Mesenchymal stem cell (in vitro differentiated cells and primary cell): ENCODE measurements at regions not wholly inside any gene's neighbourhood (a gene's known extent, or its start where the extent isn't known, plus 50 kb on each side); places are given as distances from the start of the nearest gene placed in this dataset.

Experiments
- DNase-seq: peaks from one replicate; pipeline ENCODE4 v3.0.0-alpha.2; 2013
- H2AFZ ChIP-seq: one replicate; pipeline ENCODE4 v1.6.1; 2013; ENCODE audit warnings: low read depth, mild to moderate bottlenecking, control low read depth, inconsistent platforms, low read length, moderate library complexity
- H2AK5ac ChIP-seq: 2 replicates; pipeline ENCODE4 v1.6.1; 2013; ENCODE audit warnings: low read length, moderate library complexity, mild to moderate bottlenecking, inconsistent platforms; ENCODE audit not compliant: severe bottlenecking
- H2BK120ac ChIP-seq: one replicate; pipeline ENCODE4 v1.6.1; 2013; ENCODE audit warnings: low read depth, mild to moderate bottlenecking, inconsistent platforms, low read length, moderate library complexity
- H2BK12ac ChIP-seq, 2 experiments: one replicate each; pipeline ENCODE4 v1.6.1; 2013; ENCODE audit warnings: inconsistent platforms in 2 of 2, low read length in 2 of 2, mild to moderate bottlenecking in 2 of 2, moderate library complexity in 2 of 2, control low read depth in 1 of 2
- H2BK15ac ChIP-seq: one replicate; pipeline ENCODE4 v1.6.1; 2013; ENCODE audit warnings: mild to moderate bottlenecking, low read depth, inconsistent platforms; ENCODE audit not compliant: poor library complexity, severe bottlenecking
- H2BK5ac ChIP-seq: 2 replicates; pipeline ENCODE4 v1.6.1; 2013; ENCODE audit warnings: low read depth, mild to moderate bottlenecking, low read length, control low read depth, inconsistent platforms; ENCODE audit not compliant: poor library complexity, severe bottlenecking
- H3K14ac ChIP-seq, 2 experiments: one replicate each; pipeline ENCODE4 v1.6.1; 2013; ENCODE audit warnings: inconsistent platforms in 2 of 2, low read length in 2 of 2, control low read depth in 1 of 2, mild to moderate bottlenecking in 1 of 2, moderate library complexity in 1 of 2
- H3K18ac ChIP-seq, 2 experiments: one replicate each; pipeline ENCODE4 v1.6.1; 2013; ENCODE audit warnings: inconsistent platforms in 2 of 2, low read length in 2 of 2, control low read depth in 1 of 2, low read depth in 1 of 2, mild to moderate bottlenecking in 1 of 2
- H3K23ac ChIP-seq, 2 experiments: one replicate each; pipeline ENCODE4 v1.6.1; 2013; ENCODE audit warnings: inconsistent platforms in 2 of 2, low read length in 2 of 2, mild to moderate bottlenecking in 2 of 2, moderate library complexity in 2 of 2, control low read depth in 1 of 2
- H3K27ac ChIP-seq: 2 replicates; pipeline ENCODE4 v1.5.1; 2013; ENCODE audit warnings: mild to moderate bottlenecking, moderate library complexity, low read length, control low read depth, inconsistent platforms; ENCODE audit not compliant: poor library complexity, severe bottlenecking
- H3K27me3 ChIP-seq, 2 experiments: 2 replicates each; pipeline versions ENCODE4 v1.6.1 to v1.7.0; 2013; ENCODE audit warnings: low read length in 2 of 2, mild to moderate bottlenecking in 2 of 2, moderate library complexity in 2 of 2, control low read depth in 1 of 2, inconsistent platforms in 1 of 2; ENCODE audit not compliant: control insufficient read depth in 1 of 2, insufficient read depth in 1 of 2
- H3K36me3 ChIP-seq, 2 experiments: 2 replicates each; pipeline versions ENCODE4 v1.6.1 to v1.7.0; 2013; ENCODE audit warnings: low read length in 2 of 2, control low read depth in 1 of 2, inconsistent platforms in 1 of 2, low read depth in 1 of 2, mild to moderate bottlenecking in 1 of 2; ENCODE audit not compliant: insufficient read depth in 2 of 2, control insufficient read depth in 1 of 2
- H3K4ac ChIP-seq, 2 experiments: one replicate each; pipeline ENCODE4 v1.6.1; 2013; ENCODE audit warnings: inconsistent platforms in 2 of 2, low read length in 2 of 2, mild to moderate bottlenecking in 2 of 2, moderate library complexity in 2 of 2, control low read depth in 1 of 2, low read depth in 1 of 2
- H3K4me1 ChIP-seq: 2 replicates; pipeline ENCODE4 v1.6.1; 2013; ENCODE audit warnings: low read depth, low read length, control low read depth; ENCODE audit not compliant: control insufficient read depth, insufficient read depth
- H3K4me2 ChIP-seq: 2 replicates; pipeline ENCODE4 v1.6.1; 2013; ENCODE audit warnings: low read length, mild to moderate bottlenecking, inconsistent platforms; ENCODE audit not compliant: poor library complexity, severe bottlenecking
- H3K4me3 ChIP-seq, 2 experiments: 2 replicates each; pipeline versions ENCODE4 v1.5.1 to v1.7.0; 2013; ENCODE audit warnings: low read length in 2 of 2, mild to moderate bottlenecking in 2 of 2, control low read depth in 1 of 2, low read depth in 1 of 2; ENCODE audit not compliant: insufficient read depth in 1 of 2
- H3K79me1 ChIP-seq: replicated peaks from 2 replicates; pipeline ENCODE4 v1.6.1; 2013; ENCODE audit warnings: mild to moderate bottlenecking, control low read depth, low read length, inconsistent platforms; ENCODE audit not compliant: poor library complexity, severe bottlenecking
- H3K9ac ChIP-seq: 2 replicates; pipeline ENCODE4 v1.7.0; 2013; ENCODE audit warnings: mild to moderate bottlenecking, low read length, moderate library complexity
- H3K9me3 ChIP-seq: 2 replicates; pipeline ENCODE4 v1.7.0; 2013; ENCODE audit warnings: mild to moderate bottlenecking, low read length; ENCODE audit not compliant: control insufficient read depth
- H4K8ac ChIP-seq: one replicate; pipeline ENCODE4 v1.6.1; 2013; ENCODE audit warnings: inconsistent platforms, mild to moderate bottlenecking, low read length, moderate library complexity
- H4K91ac ChIP-seq: one replicate; pipeline ENCODE4 v1.6.1; 2013; ENCODE audit warnings: mild to moderate bottlenecking, low read length, inconsistent platforms
- WGBS: methylation state at CpG from one replicate; pipeline ENCODE4 v1.1.7; 2013; ENCODE audit warnings: mixed read lengths; 5-methylcytosine and 5-hydroxymethylcytosine counted together

GRCh38 chr7:12803542-12803941 lies 116.1 kb downstream of the ARL4A start:
- Histone ChIP-seq H3K4me3 (no peak overlapping the region), H3K27ac (no peak overlapping the region), H3K27me3 (no peaks in the 10 kb centered on the region), H3K36me3 (no peaks in the 10 kb centered on the region), H3K4ac (no peak overlapping the region), H2BK15ac (no peak overlapping the region), H4K8ac (no peak overlapping the region), H3K18ac (no peak overlapping the region), H4K91ac (no peak overlapping the region), H2AK5ac (no peak overlapping the region), H3K4me2 (no peak overlapping the region), H3K79me1 (no peaks in the 10 kb centered on the region), H2BK12ac (no peak overlapping the region), H3K9ac (no peak overlapping the region), H3K14ac (no peak overlapping the region), H2AFZ (no peak overlapping the region), H2BK120ac (no peak overlapping the region), H3K9me3 (no peaks in the 10 kb centered on the region), H3K4me1 (no peaks in the 10 kb centered on the region), H3K23ac (no peak overlapping the region), H2BK5ac (no peak overlapping the region)
- DNase-seq: no peak
- WGBS: 99% methylated on average over 4 of the region's 7 CpGs

GRCh38 chr7:12805518-12805928 lies 118.1 kb downstream of the ARL4A start:
- H3K27ac ChIP-seq: no peak overlapping the region
- H2BK120ac ChIP-seq: no peak overlapping the region
- H3K9ac ChIP-seq: no peak overlapping the region
- H2BK5ac ChIP-seq: no peak overlapping the region
- H2AFZ ChIP-seq: no peak overlapping the region
- 100% methylated on average over 1 of the region's 1 CpG for WGBS
- DNase-seq: no peak
- no peaks in the 10 kb centered on the region for H3K9me3 ChIP-seq
- H3K18ac ChIP-seq: no peak overlapping the region
- no peak overlapping the region for H2AK5ac ChIP-seq
- H2BK15ac ChIP-seq: no peak overlapping the region
- H4K8ac ChIP-seq: no peak overlapping the region
- H3K4me1 ChIP-seq: no peaks in the 10 kb centered on the region
- H3K4ac ChIP-seq: no peak overlapping the region
- no peaks in the 10 kb centered on the region for H3K79me1 ChIP-seq
- no peaks in the 10 kb centered on the region for H3K36me3 ChIP-seq
- H2BK12ac ChIP-seq: no peak overlapping the region
- no peak overlapping the region for H3K4me3 ChIP-seq
- no peaks in the 10 kb centered on the region for H3K27me3 ChIP-seq
- H4K91ac ChIP-seq: no peak overlapping the region
- H3K14ac ChIP-seq: no peak overlapping the region
- H3K4me2 ChIP-seq: no peak overlapping the region
- H3K23ac ChIP-seq: no peak overlapping the region

GRCh38 chr7:12805957-12806356 lies 118.5 kb downstream of the ARL4A start:
- 100% methylated on average over 1 of the region's 7 CpGs for WGBS
- H3K4ac ChIP-seq: no peak overlapping the region
- H3K36me3 ChIP-seq: no peaks in the 10 kb centered on the region

GRCh38 chr7:12809476-12809875 lies 122.0 kb downstream of the ARL4A start:
- Histone ChIP-seq H3K4ac (no peak overlapping the region), H3K27me3 (no peaks in the 10 kb centered on the region), H3K9ac (no peak overlapping the region), H2AFZ (no peak overlapping the region), H3K27ac (no peak overlapping the region), H2BK5ac (no peak overlapping the region), H3K4me2 (no peak overlapping the region), H2BK120ac (no peak overlapping the region), H4K91ac (no peak overlapping the region), H3K4me1 (no peaks in the 10 kb centered on the region), H3K79me1 (no peaks in the 10 kb centered on the region), H4K8ac (no peak overlapping the region), H3K9me3 (no peaks in the 10 kb centered on the region), H3K23ac (no peak overlapping the region), H3K4me3 (no peak overlapping the region), H2BK12ac (no peak overlapping the region), H3K18ac (no peak overlapping the region), H3K14ac (no peak overlapping the region), H2BK15ac (no peak overlapping the region), H2AK5ac (no peak overlapping the region), H3K36me3 (no peaks in the 10 kb centered on the region)
- 86% methylated on average over 4 of the region's 5 CpGs for WGBS
- no peak for DNase-seq

More at GRCh38 chr7:12805957-12806356, 118.5 kb downstream of the ARL4A start:
- no peak overlapping the region for H3K4me2 ChIP-seq
- no peak overlapping the region for H2BK120ac ChIP-seq
- H2BK15ac ChIP-seq: no peak overlapping the region
- H2AFZ ChIP-seq: no peak overlapping the region
- H3K9ac ChIP-seq: no peak overlapping the region
- no peak overlapping the region for H4K8ac ChIP-seq
- H3K14ac ChIP-seq: no peak overlapping the region
- H3K27me3 ChIP-seq: no peaks in the 10 kb centered on the region
- no peak overlapping the region for H3K23ac ChIP-seq
- no peaks in the 10 kb centered on the region for H3K79me1 ChIP-seq
- no peak overlapping the region for H3K4me3 ChIP-seq
- H3K27ac ChIP-seq: no peak overlapping the region
- no peak overlapping the region for H2BK12ac ChIP-seq
- no peak overlapping the region for H2AK5ac ChIP-seq
- H3K18ac ChIP-seq: no peak overlapping the region
- no peak for DNase-seq
- H2BK5ac ChIP-seq: no peak overlapping the region
- H3K4me1 ChIP-seq: no peaks in the 10 kb centered on the region
- no peaks in the 10 kb centered on the region for H3K9me3 ChIP-seq
- H4K91ac ChIP-seq: no peak overlapping the region
